ENCODE measurements at regions not wholly inside any gene's neighbourhood (a gene's known extent, or its start where the extent isn't known, plus 50 kb on each side); places are given as distances from the start of the nearest gene placed in this dataset.

DNA sequence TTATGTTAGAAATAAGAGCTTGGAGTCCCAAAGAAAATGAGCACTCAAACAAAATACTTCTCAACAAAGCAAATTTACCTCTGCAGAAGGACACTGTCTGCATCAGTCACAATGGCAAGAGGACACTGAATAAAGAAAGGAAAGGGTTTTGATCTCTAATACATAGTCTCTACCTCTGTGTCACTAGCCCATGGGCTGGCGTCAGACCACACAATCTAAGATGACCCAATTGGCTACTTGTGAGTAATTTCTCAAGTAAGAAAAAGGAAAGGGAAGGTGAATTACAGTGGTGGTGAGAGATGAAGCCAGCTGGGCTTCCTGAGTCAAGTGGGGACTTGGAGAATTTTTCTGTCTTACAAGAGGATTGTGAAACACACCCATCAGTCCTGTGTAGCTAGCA lies 257.9 kb upstream of the AMELY start:
- no peak for DNase-seq

DNA sequence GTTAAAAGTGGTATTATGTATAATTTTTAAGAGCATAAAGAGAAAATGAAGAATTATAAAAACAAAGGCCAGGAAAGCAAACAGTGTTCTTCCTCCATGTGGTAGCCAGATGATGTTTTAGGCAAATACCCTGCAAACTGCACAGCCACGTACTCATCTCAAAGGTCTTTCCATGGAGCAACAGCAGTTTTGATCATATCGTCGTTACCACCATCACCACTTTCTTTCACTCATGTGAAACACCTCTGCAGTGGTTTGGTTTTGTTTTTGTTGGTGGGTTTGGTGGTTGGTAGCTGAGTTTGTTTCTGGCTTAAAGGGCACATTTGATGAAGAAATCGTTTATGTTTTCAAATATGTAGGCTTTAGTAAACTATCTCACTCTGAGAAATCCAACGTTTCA lies 229.9 kb upstream of the AMELY start:
- no peak for DNase-seq

Data from hindlimb muscle (tissue), 1 donor.